HepG2 (cell line): ENCODE measurements at regions not wholly inside any gene's neighbourhood (a gene's known extent, or its start where the extent isn't known, plus 50 kb on each side); places are given as distances from the start of the nearest gene placed in this dataset.

ENCODE experiments used
- ATAC-seq: fragments of 200-7000 bp; cut with Tn5 transposase; 3 replicates; pipeline ENCODE4 v1.9.1; 2020; ENCODE audit warnings: mild to moderate bottlenecking, moderate library complexity
- BruUV-seq: library from RNA; stranded (reverse); fragments of 400-500 nt; replicated peaks from 2 replicates; lab custom pipeline; 2021; lab: Mats Ljungman, UMichigan
- CTCF ChIA-PET: fragments of 300-600 bp; formaldehyde crosslinking; extraction: SDS; loops from one replicate; lab custom pipeline; 2021; ENCODE audit warnings: low total read pairs, inconsistent platforms, low intra/inter-chr PET ratio; lab: Yijun Ruan, JAX
- POLR2A ChIA-PET: fragments of 350-600 bp; sonication (Branson Sonifier 250); formaldehyde crosslinking; loops from one replicate; lab custom pipeline; 2020; ENCODE audit warnings: antibody characterized with exemption, inconsistent platforms; lab: Yijun Ruan, JAX
- DNase-seq: peaks from one replicate; pipeline ENCODE4 v3.0.0-alpha.2; 2015; ENCODE audit warnings: low spot score
- FAIRE-seq: peaks from 3 replicates; lab custom pipeline; 2011; peaks lifted over from hg19 to GRCh38; lab: Jason Lieb, UNC
- H2AFZ ChIP-seq: one replicate; pipeline ENCODE4 v1.6.1; 2011; ENCODE audit warnings: low read length, inconsistent platforms
- H3K27ac ChIP-seq: fragments of 300-600 bp; 3 replicates; pipeline ENCODE4 v1.8.0; 2011; ENCODE audit warnings: mixed run types, mild to moderate bottlenecking, mixed read lengths, low read length, inconsistent platforms; ENCODE audit not compliant: insufficient read depth; ENCODE audit errors: extremely low read length
- H3K27me3 ChIP-seq, 2 experiments: fragments of 200-600 bp in 1 of 2; 2 replicates in 1 of 2; 3 replicates in 1 of 2; pipeline versions ENCODE4 v1.6.0 to v1.8.0; 2011; ENCODE audit warnings: low read length in 2 of 2, mild to moderate bottlenecking in 2 of 2, moderate library complexity in 2 of 2, inconsistent platforms in 1 of 2; ENCODE audit not compliant: insufficient read depth in 2 of 2, control insufficient read depth in 1 of 2
- H3K36me3 ChIP-seq, 2 experiments: fragments of 200-600 bp in 1 of 2; replicated peaks in 1 of 2; 2 replicates in 1 of 2; 3 replicates in 1 of 2; pipeline versions ENCODE4 v1.5.1 to v1.8.0; 2011; ENCODE audit warnings: low read length in 2 of 2, inconsistent platforms in 1 of 2; ENCODE audit not compliant: insufficient read depth in 2 of 2, control insufficient read depth in 1 of 2
- H3K4me1 ChIP-seq: 2 replicates; pipeline ENCODE4 v1.5.1; 2012; ENCODE audit warnings: low read length, inconsistent platforms; ENCODE audit not compliant: insufficient read depth
- H3K4me2 ChIP-seq: 2 replicates; pipeline ENCODE4 v1.6.0; 2011; ENCODE audit warnings: low read depth, low read length, inconsistent platforms
- H3K4me3 ChIP-seq, 3 experiments: fragments of 200-600 bp in 1 of 3; sonication (generic), shearing (Covaris generic) in 1 of 3; replicated peaks in 1 of 3; 2 replicates each; pipeline ENCODE4 v1.5.1; 2011 to 2016; ENCODE audit warnings: low read length in 3 of 3, inconsistent platforms in 2 of 3, low read depth in 2 of 3, mild to moderate bottlenecking in 2 of 3, control low read depth in 1 of 3, mixed read lengths in 1 of 3; ENCODE audit not compliant: insufficient read depth in 1 of 3
- H3K79me2 ChIP-seq: one replicate; pipeline ENCODE4 v1.6.1; 2011; ENCODE audit warnings: low read length, inconsistent platforms; ENCODE audit not compliant: insufficient read depth
- H3K9ac ChIP-seq: 2 replicates; pipeline ENCODE4 v1.6.0; 2011; ENCODE audit warnings: mild to moderate bottlenecking, low read depth, low read length, inconsistent platforms; ENCODE audit not compliant: insufficient read depth
- H3K9me3 ChIP-seq: 2 replicates; pipeline ENCODE4 v1.5.1; 2012; ENCODE audit warnings: mild to moderate bottlenecking, low read length
- H4K20me1 ChIP-seq: 2 replicates; pipeline ENCODE4 v1.6.0; 2011; ENCODE audit warnings: inconsistent platforms, mild to moderate bottlenecking, low read length, moderate library complexity; ENCODE audit not compliant: insufficient read depth
- CREB1 ChIP-seq, 2 experiments: fragments of 450-650 bp in 1 of 2; IDR thresholded peaks; 2 replicates each; pipeline ENCODE4 v1.6.1; 2016 to 2017; ENCODE audit warnings: control low read depth in 1 of 2, mild to moderate bottlenecking in 1 of 2, missing compliant biosample characterization in 1 of 2, missing genetic modification characterization in 1 of 2
- SIX1 ChIP-seq: sonication (generic); formaldehyde crosslinking; IDR thresholded peaks from 2 replicates; pipeline ENCODE4 v1.4.0; 2020; ENCODE audit warnings: missing genetic modification reagents, borderline replicate concordance
- ZNF24 ChIP-seq: fragments of 450-650 bp; IDR thresholded peaks from 2 replicates; pipeline ENCODE4 v1.6.1; 2017; ENCODE audit warnings: antibody characterized with exemption, mild to moderate bottlenecking
- ZNF468 ChIP-seq: sonication (generic); formaldehyde crosslinking; IDR thresholded peaks from 2 replicates; pipeline ENCODE4 v1.8.0; 2022; ENCODE audit warnings: mild to moderate bottlenecking, moderate library complexity, missing genetic modification reagents
- ZNF780A ChIP-seq: sonication (generic); formaldehyde crosslinking; IDR thresholded peaks from 2 replicates; pipeline ENCODE4 v1.8.0; 2022; ENCODE audit warnings: mild to moderate bottlenecking, missing genetic modification reagents, moderate library complexity
- WGBS: methylation state at CpG from one replicate; pipeline ENCODE4 v1.1.6; 2017; ENCODE audit warnings: low lambda C conversion rate; 5-methylcytosine and 5-hydroxymethylcytosine counted together
- in situ Hi-C: cut with HindIII; loops from 2 replicates; pipeline ENCODE4 v1.10.0; 2017; ENCODE audit warnings: low pct_unique_long_range_greater_than_20kb; ENCODE audit not compliant: extremely low pct_ligation_motif_present
- intact Hi-C: fragments of 100-400 bp; cut with micrococcal nuclease; formaldehyde crosslinking; loops from one replicate; pipeline ENCODE4 v1.10.0; 2022; ENCODE audit not compliant: unreplicated experiment
- TF ChIP-seq, protein P1 (sequence below): sonication (generic); formaldehyde crosslinking; IDR thresholded peaks from 2 replicates; pipeline ENCODE4 v1.4.0; 2020; ENCODE audit warnings: missing genetic modification reagents
- TF ChIP-seq, protein P2 (sequence below): sonication (generic); formaldehyde crosslinking; IDR thresholded peaks from 2 replicates; pipeline ENCODE4 v1.5.1; 2020; ENCODE audit warnings: missing genetic modification reagents, mild to moderate bottlenecking, borderline replicate concordance
- TF ChIP-seq, protein P3 (sequence below): sonication (generic); formaldehyde crosslinking; conservative IDR thresholded peaks from 2 replicates; pipeline ENCODE4 v1.4.0; 2020; ENCODE audit warnings: missing genetic modification reagents
- TF ChIP-seq, protein P4 (sequence below): sonication (generic); formaldehyde crosslinking; IDR thresholded peaks from 2 replicates; pipeline ENCODE4 v1.9.0; 2021; ENCODE audit warnings: missing genetic modification reagents, borderline replicate concordance
- TF ChIP-seq, protein P5 (sequence below): sonication (generic); formaldehyde crosslinking; IDR thresholded peaks from 2 replicates; pipeline ENCODE4 v1.4.0; 2020; ENCODE audit warnings: missing genetic modification reagents
- TF ChIP-seq, protein P6 (sequence below): sonication (generic); formaldehyde crosslinking; IDR thresholded peaks from 2 replicates; pipeline ENCODE4 v1.8.0; 2023; ENCODE audit warnings: mild to moderate bottlenecking, missing genetic modification reagents
- TF ChIP-seq, protein P7 (sequence below): IDR thresholded peaks from 2 replicates; pipeline ENCODE4 v1.6.1; 2016; ENCODE audit warnings: mild to moderate bottlenecking

DNA sequence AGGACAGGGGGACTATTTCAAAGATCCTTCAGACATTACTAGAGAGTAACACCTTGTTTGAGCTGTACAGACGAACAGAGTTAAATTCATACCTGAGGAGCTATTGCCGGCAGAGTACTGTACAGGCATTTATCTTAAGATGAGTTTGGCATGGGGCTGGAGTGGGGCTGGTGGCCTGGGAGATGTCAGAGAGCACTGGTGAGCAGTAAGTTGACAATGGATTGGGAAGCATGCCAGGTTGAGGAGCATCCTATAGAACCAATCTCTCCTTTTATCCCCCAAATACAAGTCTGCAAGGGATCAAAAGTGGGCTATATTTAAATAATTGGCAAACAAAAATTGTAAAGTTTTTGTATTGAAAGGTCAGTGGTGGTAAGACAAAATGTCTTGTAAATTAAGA is 58.6 kb downstream of the ADCYAP1 start:
- FAIRE-seq (no peak), DNase-seq (no peak), ATAC-seq (no peak)
- Histone ChIP-seq H3K79me2 (no peaks in the 10 kb centered on the region), H3K27me3 (peaks cover 0 to 3% of the 10 kb centered on the region in 2 experiments; a peak in 1 of 5 replicates), H3K9me3 (no peaks in the 10 kb centered on the region), H3K9ac (no peak overlapping the region), H4K20me1 (0 out of 2 replicates have a peak, but pooled peaks cover 2% of the 10 kb centered on the region), H3K36me3 (no peaks in the 10 kb centered on the region), H3K27ac (no peak overlapping the region), H3K4me2 (no peak overlapping the region), H3K4me3 (no peak overlapping the region), H3K4me1 (no peaks in the 10 kb centered on the region), H2AFZ (no peak overlapping the region)
- intact Hi-C loops (no loop called here), in situ Hi-C loops (loop anchor here (5.0 kb wide), 1 partner anchor 101 kb away; no protein-coding TSS in a partner anchor)
- CTCF ChIA-PET = no interaction called here
- POLR2A ChIA-PET = no interaction called here
- WGBS = 4% methylated on average over 2 of the region's 2 CpGs
- BruUV-seq = no TSS peak
- TF ChIP-seq SIX1 (CRISPR knock-in tag) = no peak
- TF ChIP-seq, protein P1, sequence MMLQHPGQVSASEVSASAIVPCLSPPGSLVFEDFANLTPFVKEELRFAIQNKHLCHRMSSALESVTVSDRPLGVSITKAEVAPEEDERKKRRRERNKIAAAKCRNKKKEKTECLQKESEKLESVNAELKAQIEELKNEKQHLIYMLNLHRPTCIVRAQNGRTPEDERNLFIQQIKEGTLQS (CRISPR knock-in tag) = no peak
- TF ChIP-seq, protein P2, sequence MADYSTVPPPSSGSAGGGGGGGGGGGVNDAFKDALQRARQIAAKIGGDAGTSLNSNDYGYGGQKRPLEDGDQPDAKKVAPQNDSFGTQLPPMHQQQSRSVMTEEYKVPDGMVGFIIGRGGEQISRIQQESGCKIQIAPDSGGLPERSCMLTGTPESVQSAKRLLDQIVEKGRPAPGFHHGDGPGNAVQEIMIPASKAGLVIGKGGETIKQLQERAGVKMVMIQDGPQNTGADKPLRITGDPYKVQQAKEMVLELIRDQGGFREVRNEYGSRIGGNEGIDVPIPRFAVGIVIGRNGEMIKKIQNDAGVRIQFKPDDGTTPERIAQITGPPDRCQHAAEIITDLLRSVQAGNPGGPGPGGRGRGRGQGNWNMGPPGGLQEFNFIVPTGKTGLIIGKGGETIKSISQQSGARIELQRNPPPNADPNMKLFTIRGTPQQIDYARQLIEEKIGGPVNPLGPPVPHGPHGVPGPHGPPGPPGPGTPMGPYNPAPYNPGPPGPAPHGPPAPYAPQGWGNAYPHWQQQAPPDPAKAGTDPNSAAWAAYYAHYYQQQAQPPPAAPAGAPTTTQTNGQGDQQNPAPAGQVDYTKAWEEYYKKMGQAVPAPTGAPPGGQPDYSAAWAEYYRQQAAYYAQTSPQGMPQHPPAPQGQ (CRISPR knock-in tag) = no peak
- TF ChIP-seq, protein P3, sequence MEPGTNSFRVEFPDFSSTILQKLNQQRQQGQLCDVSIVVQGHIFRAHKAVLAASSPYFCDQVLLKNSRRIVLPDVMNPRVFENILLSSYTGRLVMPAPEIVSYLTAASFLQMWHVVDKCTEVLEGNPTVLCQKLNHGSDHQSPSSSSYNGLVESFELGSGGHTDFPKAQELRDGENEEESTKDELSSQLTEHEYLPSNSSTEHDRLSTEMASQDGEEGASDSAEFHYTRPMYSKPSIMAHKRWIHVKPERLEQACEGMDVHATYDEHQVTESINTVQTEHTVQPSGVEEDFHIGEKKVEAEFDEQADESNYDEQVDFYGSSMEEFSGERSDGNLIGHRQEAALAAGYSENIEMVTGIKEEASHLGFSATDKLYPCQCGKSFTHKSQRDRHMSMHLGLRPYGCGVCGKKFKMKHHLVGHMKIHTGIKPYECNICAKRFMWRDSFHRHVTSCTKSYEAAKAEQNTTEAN (CRISPR knock-in tag) = no peak
- no peak for TF ChIP-seq ZNF468 (CRISPR knock-in tag)
- TF ChIP-seq, protein P4, sequence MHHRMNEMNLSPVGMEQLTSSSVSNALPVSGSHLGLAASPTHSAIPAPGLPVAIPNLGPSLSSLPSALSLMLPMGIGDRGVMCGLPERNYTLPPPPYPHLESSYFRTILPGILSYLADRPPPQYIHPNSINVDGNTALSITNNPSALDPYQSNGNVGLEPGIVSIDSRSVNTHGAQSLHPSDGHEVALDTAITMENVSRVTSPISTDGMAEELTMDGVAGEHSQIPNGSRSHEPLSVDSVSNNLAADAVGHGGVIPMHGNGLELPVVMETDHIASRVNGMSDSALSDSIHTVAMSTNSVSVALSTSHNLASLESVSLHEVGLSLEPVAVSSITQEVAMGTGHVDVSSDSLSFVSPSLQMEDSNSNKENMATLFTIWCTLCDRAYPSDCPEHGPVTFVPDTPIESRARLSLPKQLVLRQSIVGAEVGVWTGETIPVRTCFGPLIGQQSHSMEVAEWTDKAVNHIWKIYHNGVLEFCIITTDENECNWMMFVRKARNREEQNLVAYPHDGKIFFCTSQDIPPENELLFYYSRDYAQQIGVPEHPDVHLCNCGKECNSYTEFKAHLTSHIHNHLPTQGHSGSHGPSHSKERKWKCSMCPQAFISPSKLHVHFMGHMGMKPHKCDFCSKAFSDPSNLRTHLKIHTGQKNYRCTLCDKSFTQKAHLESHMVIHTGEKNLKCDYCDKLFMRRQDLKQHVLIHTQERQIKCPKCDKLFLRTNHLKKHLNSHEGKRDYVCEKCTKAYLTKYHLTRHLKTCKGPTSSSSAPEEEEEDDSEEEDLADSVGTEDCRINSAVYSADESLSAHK (CRISPR knock-in tag) = no peak
- TF ChIP-seq ZNF780A (CRISPR knock-in tag) = no peak
- TF ChIP-seq, protein P5, sequence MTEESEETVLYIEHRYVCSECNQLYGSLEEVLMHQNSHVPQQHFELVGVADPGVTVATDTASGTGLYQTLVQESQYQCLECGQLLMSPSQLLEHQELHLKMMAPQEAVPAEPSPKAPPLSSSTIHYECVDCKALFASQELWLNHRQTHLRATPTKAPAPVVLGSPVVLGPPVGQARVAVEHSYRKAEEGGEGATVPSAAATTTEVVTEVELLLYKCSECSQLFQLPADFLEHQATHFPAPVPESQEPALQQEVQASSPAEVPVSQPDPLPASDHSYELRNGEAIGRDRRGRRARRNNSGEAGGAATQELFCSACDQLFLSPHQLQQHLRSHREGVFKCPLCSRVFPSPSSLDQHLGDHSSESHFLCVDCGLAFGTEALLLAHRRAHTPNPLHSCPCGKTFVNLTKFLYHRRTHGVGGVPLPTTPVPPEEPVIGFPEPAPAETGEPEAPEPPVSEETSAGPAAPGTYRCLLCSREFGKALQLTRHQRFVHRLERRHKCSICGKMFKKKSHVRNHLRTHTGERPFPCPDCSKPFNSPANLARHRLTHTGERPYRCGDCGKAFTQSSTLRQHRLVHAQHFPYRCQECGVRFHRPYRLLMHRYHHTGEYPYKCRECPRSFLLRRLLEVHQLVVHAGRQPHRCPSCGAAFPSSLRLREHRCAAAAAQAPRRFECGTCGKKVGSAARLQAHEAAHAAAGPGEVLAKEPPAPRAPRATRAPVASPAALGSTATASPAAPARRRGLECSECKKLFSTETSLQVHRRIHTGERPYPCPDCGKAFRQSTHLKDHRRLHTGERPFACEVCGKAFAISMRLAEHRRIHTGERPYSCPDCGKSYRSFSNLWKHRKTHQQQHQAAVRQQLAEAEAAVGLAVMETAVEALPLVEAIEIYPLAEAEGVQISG (CRISPR knock-in tag) = no peak
- TF ChIP-seq CREB1 (IDR thresholded peaks at IDR 0.05) = no peak
- TF ChIP-seq CREB1 (CRISPR knock-in tag; IDR thresholded peaks at IDR 0.05) = no peak
- TF ChIP-seq, protein P6, sequence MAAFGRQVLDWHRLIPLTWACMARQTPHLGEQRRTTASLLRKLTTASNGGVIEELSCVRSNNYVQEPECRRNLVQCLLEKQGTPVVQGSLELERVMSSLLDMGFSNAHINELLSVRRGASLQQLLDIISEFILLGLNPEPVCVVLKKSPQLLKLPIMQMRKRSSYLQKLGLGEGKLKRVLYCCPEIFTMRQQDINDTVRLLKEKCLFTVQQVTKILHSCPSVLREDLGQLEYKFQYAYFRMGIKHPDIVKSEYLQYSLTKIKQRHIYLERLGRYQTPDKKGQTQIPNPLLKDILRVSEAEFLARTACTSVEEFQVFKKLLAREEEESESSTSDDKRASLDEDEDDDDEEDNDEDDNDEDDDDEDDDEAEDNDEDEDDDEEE (CRISPR knock-in tag) = no peak
- no peak for TF ChIP-seq ZNF24
- TF ChIP-seq, protein P7, sequence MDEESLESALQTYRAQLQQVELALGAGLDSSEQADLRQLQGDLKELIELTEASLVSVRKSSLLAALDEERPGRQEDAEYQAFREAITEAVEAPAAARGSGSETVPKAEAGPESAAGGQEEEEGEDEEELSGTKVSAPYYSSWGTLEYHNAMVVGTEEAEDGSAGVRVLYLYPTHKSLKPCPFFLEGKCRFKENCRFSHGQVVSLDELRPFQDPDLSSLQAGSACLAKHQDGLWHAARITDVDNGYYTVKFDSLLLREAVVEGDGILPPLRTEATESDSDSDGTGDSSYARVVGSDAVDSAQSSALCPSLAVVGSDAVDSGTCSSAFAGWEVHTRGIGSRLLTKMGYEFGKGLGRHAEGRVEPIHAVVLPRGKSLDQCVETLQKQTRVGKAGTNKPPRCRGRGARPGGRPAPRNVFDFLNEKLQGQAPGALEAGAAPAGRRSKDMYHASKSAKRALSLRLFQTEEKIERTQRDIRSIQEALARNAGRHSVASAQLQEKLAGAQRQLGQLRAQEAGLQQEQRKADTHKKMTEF (CRISPR knock-in tag) = no peak
